ENCODE measurements at regions not wholly inside any gene's neighbourhood (a gene's known extent, or its start where the extent isn't known, plus 50 kb on each side); places are given as distances from the start of the nearest gene placed in this dataset.

DNA sequence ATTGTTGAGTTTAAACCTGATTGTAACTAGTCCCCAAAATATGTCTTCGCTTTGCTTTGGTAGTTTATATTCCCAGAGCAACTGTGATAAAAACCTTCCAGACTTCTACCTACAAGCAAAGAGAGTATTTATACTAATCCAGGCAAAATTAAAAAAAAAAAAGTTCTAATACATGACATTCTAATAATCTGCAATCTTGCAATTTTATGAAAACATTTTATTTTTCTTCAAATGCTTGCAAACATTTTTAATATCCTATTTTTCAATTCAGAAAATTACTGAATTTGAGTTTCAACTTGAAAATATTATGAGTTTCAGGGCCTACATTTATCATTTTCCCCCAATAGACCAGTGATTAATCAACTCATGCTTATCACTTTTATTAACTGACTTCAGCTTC lies 830.2 kb upstream of the KLHL1 start:
- TF ChIP-seq, protein P1, sequence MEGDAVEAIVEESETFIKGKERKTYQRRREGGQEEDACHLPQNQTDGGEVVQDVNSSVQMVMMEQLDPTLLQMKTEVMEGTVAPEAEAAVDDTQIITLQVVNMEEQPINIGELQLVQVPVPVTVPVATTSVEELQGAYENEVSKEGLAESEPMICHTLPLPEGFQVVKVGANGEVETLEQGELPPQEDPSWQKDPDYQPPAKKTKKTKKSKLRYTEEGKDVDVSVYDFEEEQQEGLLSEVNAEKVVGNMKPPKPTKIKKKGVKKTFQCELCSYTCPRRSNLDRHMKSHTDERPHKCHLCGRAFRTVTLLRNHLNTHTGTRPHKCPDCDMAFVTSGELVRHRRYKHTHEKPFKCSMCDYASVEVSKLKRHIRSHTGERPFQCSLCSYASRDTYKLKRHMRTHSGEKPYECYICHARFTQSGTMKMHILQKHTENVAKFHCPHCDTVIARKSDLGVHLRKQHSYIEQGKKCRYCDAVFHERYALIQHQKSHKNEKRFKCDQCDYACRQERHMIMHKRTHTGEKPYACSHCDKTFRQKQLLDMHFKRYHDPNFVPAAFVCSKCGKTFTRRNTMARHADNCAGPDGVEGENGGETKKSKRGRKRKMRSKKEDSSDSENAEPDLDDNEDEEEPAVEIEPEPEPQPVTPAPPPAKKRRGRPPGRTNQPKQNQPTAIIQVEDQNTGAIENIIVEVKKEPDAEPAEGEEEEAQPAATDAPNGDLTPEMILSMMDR (conservative IDR thresholded peaks at IDR 0.05): no peak
- no peaks in the 10 kb centered on the region for H3K36me3 Mint-ChIP-seq (ENCODE audit: insufficient read depth in 1 of 3, low read depth in 3 of 3)
- Histone ChIP-seq H4K91ac (ENCODE audit: insufficient read length, low read depth, low read length) (no peak overlapping the region), H2BK12ac (ENCODE audit: insufficient read length, low read depth, low read length) (no peak overlapping the region), H4K20me1 (ENCODE audit: control insufficient read depth, insufficient read depth, insufficient read length) (no peaks in the 10 kb centered on the region), H3K18ac (ENCODE audit: insufficient read length, low read depth, low read length) (no peak overlapping the region), H3K4me2 (ENCODE audit: insufficient read depth, insufficient read length, low read length) (no peak overlapping the region), H3K56ac (ENCODE audit: insufficient read length, low read depth, low read length) (no peak overlapping the region), H3K27ac (ENCODE audit: insufficient read length, low read depth, low read length) (no peak overlapping the region), H3K9ac (ENCODE audit: extremely low read depth, insufficient read length, low read length) (no peak overlapping the region), H3K23ac (ENCODE audit: insufficient read length, low read depth, low read length) (no peak overlapping the region), H2BK15ac (ENCODE audit: low read depth, low read length) (no peak overlapping the region), H3K9me3 (ENCODE audit: control insufficient read depth, low read depth, low read length) (no peaks in the 10 kb centered on the region), H3K27me3 (ENCODE audit: insufficient read depth, low read length) (no peaks in the 10 kb centered on the region), H3K4me1 (ENCODE audit: insufficient read depth, low read length) (no peaks in the 10 kb centered on the region), H3K79me1 (ENCODE audit: insufficient read depth, low read depth, low read length, poor library complexity, severe bottlenecking) (no peaks in the 10 kb centered on the region), H2AK5ac (ENCODE audit: insufficient read length, low read length) (no peak overlapping the region), H4K5ac (ENCODE audit: insufficient read length, low read depth, low read length) (no peak overlapping the region), H3K79me2 (ENCODE audit: insufficient read depth, low read length) (no peaks in the 10 kb centered on the region), H2AFZ (ENCODE audit: low read length) (no peak overlapping the region), H3K23me2 (ENCODE audit: insufficient read length, low read depth, low read length, poor library complexity, severe bottlenecking) (no peaks in the 10 kb centered on the region), H3K4ac (ENCODE audit: low read depth, low read length) (no peak overlapping the region), H3T11ph (ENCODE audit: low read length) (no peak overlapping the region), H3K14ac (ENCODE audit: insufficient read depth, low read length) (no peak overlapping the region), H4K8ac (replicated peaks; ENCODE audit: insufficient read length, low read depth, low read length) (no peak overlapping the region), H2BK5ac (ENCODE audit: insufficient read length, low read length) (no peak overlapping the region), H2BK20ac (ENCODE audit: low read depth, low read length, poor library complexity, severe bottlenecking) (no peak overlapping the region), H2BK120ac (ENCODE audit: low read depth, low read length, poor library complexity, severe bottlenecking) (no peak overlapping the region)
- WGBS (ENCODE audit: extremely low coverage, insufficient read length, low lambda C conversion rate): no CpG with 5 or more reads among the region's 1 CpG
- no peaks in the 10 kb centered on the region for H3K9me3 Mint-ChIP-seq
- peaks cover 0 to 3% of the 10 kb centered on the region in 2 experiments; a peak in 2 of 4 replicates for H3K4me1 Mint-ChIP-seq
- no peak overlapping the region for H3K4me3 Mint-ChIP-seq
- no peak for DNase-seq
- H3K27ac Mint-ChIP-seq: no peak overlapping the region
- H3K27me3 Mint-ChIP-seq (ENCODE audit: low read depth): no peaks in the 10 kb centered on the region
